Mucosa of descending colon (tissue), 3 donors: ENCODE measurements at regions not wholly inside any gene's neighbourhood (a gene's known extent, or its start where the extent isn't known, plus 50 kb on each side); places are given as distances from the start of the nearest gene placed in this dataset.
"Not testable (repeated sequence)": the region's sequence is repeated elsewhere in the genome, so short reads cannot be mapped to it uniquely, and the experiment has no call there.

ENCODE experiments used
- ATAC-seq: fragments of 200-7000 bp; cut with Tn5 transposase; one replicate; pipeline ENCODE4 v1.9.1; 2020; ENCODE audit warnings: mild to moderate bottlenecking, moderate library complexity
- DNase-seq, 3 donors: peaks; one replicate each; pipeline ENCODE4 v3.0.0-alpha.2; 2020
- H3K36me3 ChIP-seq: fragments of 200-600 bp; one replicate; pipeline ENCODE4 v1.8.0; 2021; ENCODE audit warnings: low read depth, mild to moderate bottlenecking
- H3K4me1 ChIP-seq: fragments of 200-600 bp; one replicate; pipeline ENCODE4 v1.8.0; 2021; ENCODE audit warnings: low read depth, mild to moderate bottlenecking
- H3K4me3 ChIP-seq: fragments of 200-600 bp; one replicate; pipeline ENCODE4 v1.8.0; 2021; ENCODE audit warnings: mild to moderate bottlenecking
- H3K9me3 ChIP-seq: fragments of 200-600 bp; one replicate; pipeline ENCODE4 v1.8.0; 2021; ENCODE audit warnings: mild to moderate bottlenecking
- intact Hi-C, 2 donors: fragments of 100-400 bp; cut with DNase I in 1 of 2; cut with micrococcal nuclease in 1 of 2; formaldehyde crosslinking; loops; one replicate each; pipeline versions ENCODE4 v1.11.0 to v1.11.1; 2022; cut with DNase I, micrococcal nuclease
- TF ChIP-seq, protein P1 (sequence below): fragments of 200-600 bp; IDR thresholded peaks from one replicate; pipeline ENCODE4 v1.8.0; 2022; ENCODE audit warnings: antibody characterized with exemption, mild to moderate bottlenecking
- donor health status: DM: no; HTN: no; CAD: no; lungs with moderate emphysema.
- donor health status: DM: no; HTN: no; CAD: no.
- donor health status: DM: no; HTN: yes; CAD: no.

GRCh38 chr16:80915079-80915450 is 91.6 kb downstream of the CMC2 start:
- H3K4me3 ChIP-seq = no peak overlapping the region
- no peaks in the 10 kb centered on the region for H3K36me3 ChIP-seq
- TF ChIP-seq, protein P1, sequence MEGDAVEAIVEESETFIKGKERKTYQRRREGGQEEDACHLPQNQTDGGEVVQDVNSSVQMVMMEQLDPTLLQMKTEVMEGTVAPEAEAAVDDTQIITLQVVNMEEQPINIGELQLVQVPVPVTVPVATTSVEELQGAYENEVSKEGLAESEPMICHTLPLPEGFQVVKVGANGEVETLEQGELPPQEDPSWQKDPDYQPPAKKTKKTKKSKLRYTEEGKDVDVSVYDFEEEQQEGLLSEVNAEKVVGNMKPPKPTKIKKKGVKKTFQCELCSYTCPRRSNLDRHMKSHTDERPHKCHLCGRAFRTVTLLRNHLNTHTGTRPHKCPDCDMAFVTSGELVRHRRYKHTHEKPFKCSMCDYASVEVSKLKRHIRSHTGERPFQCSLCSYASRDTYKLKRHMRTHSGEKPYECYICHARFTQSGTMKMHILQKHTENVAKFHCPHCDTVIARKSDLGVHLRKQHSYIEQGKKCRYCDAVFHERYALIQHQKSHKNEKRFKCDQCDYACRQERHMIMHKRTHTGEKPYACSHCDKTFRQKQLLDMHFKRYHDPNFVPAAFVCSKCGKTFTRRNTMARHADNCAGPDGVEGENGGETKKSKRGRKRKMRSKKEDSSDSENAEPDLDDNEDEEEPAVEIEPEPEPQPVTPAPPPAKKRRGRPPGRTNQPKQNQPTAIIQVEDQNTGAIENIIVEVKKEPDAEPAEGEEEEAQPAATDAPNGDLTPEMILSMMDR = no peak
- intact Hi-C loops = no loop called here
- H3K4me1 ChIP-seq = peaks cover 3% of the 10 kb centered on the region
- DNase-seq (no peak), ATAC-seq (no peak)
- H3K9me3 ChIP-seq = no peaks in the 10 kb centered on the region

GRCh38 chr16:80914379-80915078 is 92.2 kb downstream of the CMC2 start:
- TF ChIP-seq, protein P1 = no peak
- Histone ChIP-seq H3K36me3 (no peaks in the 10 kb centered on the region), H3K4me3 (no peak overlapping the region), H3K4me1 (peaks cover 5% of the 10 kb centered on the region), H3K9me3 (no peaks in the 10 kb centered on the region)
- DNase-seq (no peak), ATAC-seq (peak; percentile 75)
- intact Hi-C loops = no loop called here

DNA sequence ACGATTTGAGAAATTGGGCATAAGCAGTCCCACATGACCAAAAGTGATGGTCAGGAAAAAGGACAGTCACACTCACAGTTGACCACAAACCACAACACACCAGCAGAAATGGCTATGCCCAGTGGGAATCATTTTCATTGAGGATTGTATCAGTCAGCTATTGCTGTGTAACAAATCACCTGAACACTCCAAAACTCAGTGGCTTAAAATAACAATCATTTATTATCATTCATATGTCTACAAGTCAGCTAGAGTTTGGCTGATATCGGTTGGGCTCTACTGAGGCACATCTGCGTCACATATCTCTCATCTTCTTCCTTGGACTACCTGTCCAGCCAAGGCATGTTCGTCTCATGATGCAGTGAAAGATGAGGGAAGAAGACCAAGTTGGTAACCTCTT is 93.3 kb downstream of the CMC2 start:
- DNase-seq = no peak
- Histone ChIP-seq H3K4me3 (no peak overlapping the region), H3K36me3 (no peaks in the 10 kb centered on the region), H3K4me1 (peaks cover 5% of the 10 kb centered on the region), H3K9me3 (no peaks in the 10 kb centered on the region)
- ATAC-seq = no peak
- intact Hi-C loops = no loop called here
- TF ChIP-seq, protein P1 = no peak

GRCh38 chr16:80912651-80913050 is 94.0 kb downstream of the CMC2 start:
- intact Hi-C loops = no loop called here
- H3K4me1 ChIP-seq = peaks cover 5% of the 10 kb centered on the region
- no peaks in the 10 kb centered on the region for H3K36me3 ChIP-seq
- TF ChIP-seq, protein P1 = no peak
- ATAC-seq (no peak), DNase-seq (no peak)
- H3K9me3 ChIP-seq = no peaks in the 10 kb centered on the region
- H3K4me3 ChIP-seq = no peak overlapping the region

DNA sequence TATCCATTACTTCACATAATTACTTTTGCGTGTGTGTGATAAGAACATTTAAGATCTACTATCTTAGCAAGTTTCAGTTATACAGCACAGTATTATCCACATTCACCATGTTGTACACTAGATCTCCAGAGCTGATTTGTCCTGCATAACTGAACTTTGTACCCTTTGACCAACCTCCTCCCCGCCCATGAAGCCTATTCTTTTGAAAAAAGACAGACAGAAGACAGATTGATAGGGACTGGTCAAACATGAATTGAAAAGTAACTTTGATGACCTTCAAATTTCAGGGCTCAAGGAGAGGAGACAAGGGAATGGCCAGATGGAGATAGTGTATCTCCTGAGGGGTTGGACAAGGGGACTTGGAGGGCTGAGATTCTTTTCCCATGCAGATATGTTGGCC is 96.3 kb downstream of the CMC2 start:
- intact Hi-C loops = no loop called here
- TF ChIP-seq, protein P1 = no peak
- Histone ChIP-seq H3K36me3 (no peaks in the 10 kb centered on the region), H3K9me3 (no peaks in the 10 kb centered on the region), H3K4me1 (peaks cover 5% of the 10 kb centered on the region), H3K4me3 (no peak overlapping the region)
- no peak for DNase-seq
- ATAC-seq = peak; percentile 76

- DNase-seq = no peak
- Histone ChIP-seq H3K9me3 (no peaks in the 10 kb centered on the region), H3K4me3 (no peak overlapping the region), H3K36me3 (no peaks in the 10 kb centered on the region), H3K4me1 (peaks cover 5% of the 10 kb centered on the region)
- TF ChIP-seq, protein P1 = no peak
- intact Hi-C loops = no loop called here
- ATAC-seq = no peak
These were observed 97.0 kb downstream of the CMC2 start for GRCh38 chr16:80909720-80910119.

GRCh38 chr16:80906169-80906568 is 100.5 kb downstream of the CMC2 start:
- H3K9me3 ChIP-seq, intact Hi-C loops, DNase-seq: not testable (repeated sequence)

More at GRCh38 chr16:80906169-80906568, 100.5 kb downstream of the CMC2 start:
- not testable (repeated sequence) for H3K4me3 ChIP-seq, H3K4me1 ChIP-seq, H3K36me3 ChIP-seq, ATAC-seq
